SK-N-SH treated with all-trans-retinoic acid at 6 μM for 48 hours (cell line): ENCODE measurements at regions not wholly inside any gene's neighbourhood (a gene's known extent, or its start where the extent isn't known, plus 50 kb on each side); places are given as distances from the start of the nearest gene placed in this dataset.
"Not testable (repeated sequence)": the region's sequence is repeated elsewhere in the genome, so short reads cannot be mapped to it uniquely, and the experiment has no call there.

Experiments used
- CREB5 ChIP-seq: fragments of 250-450 bp; sonication (Bioruptor Pico); IDR thresholded peaks from 2 replicates; pipeline ENCODE4 v1.5.1; 2020; ENCODE audit warnings: low read depth, mild to moderate bottlenecking, moderate library complexity
- POU6F1 ChIP-seq: fragments of 250-450 bp; sonication (Bioruptor Pico); IDR thresholded peaks from 2 replicates; pipeline ENCODE4 v1.8.0; 2021; ENCODE audit warnings: low read depth, mild to moderate bottlenecking, moderate library complexity, borderline replicate concordance
- RARB ChIP-seq: fragments of 250-450 bp; sonication (Bioruptor Pico); IDR thresholded peaks from 2 replicates; pipeline ENCODE4 v1.8.0; 2021; ENCODE audit warnings: mild to moderate bottlenecking, moderate library complexity
- SNAI2 ChIP-seq: fragments of 250-450 bp; sonication (Bioruptor Pico); IDR thresholded peaks from 2 replicates; pipeline ENCODE4 v1.5.0; 2020; ENCODE audit warnings: mild to moderate bottlenecking, moderate library complexity
- ZNF565 ChIP-seq: fragments of 450-650 bp; formaldehyde crosslinking; conservative IDR thresholded peaks from 2 replicates; pipeline ENCODE4 v1.5.0; 2020; ENCODE audit warnings: low read depth, mild to moderate bottlenecking, moderate library complexity
- ZNF8 ChIP-seq: fragments of 450-650 bp; formaldehyde crosslinking; IDR thresholded peaks from 2 replicates; pipeline ENCODE4 v1.5.0; 2020; ENCODE audit warnings: mild to moderate bottlenecking, moderate library complexity

GRCh38 chr14:19300838-19301237 lies 133.3 kb downstream of the POTEG start:
- not testable (repeated sequence) for TF ChIP-seq SNAI2 (CRISPR knock-in tag); ZNF565 (CRISPR knock-in tag); RARB (CRISPR knock-in tag); CREB5; ZNF8 (CRISPR knock-in tag); POU6F1 (CRISPR knock-in tag)
